ENCODE measurements at regions not wholly inside any gene's neighbourhood (a gene's known extent, or its start where the extent isn't known, plus 50 kb on each side); places are given as distances from the start of the nearest gene placed in this dataset.

GRCh38 chr12:87930033-87930432 lies 99.2 kb downstream of the C12orf50 start:
- DNase-seq, result no peak

- no peak for DNase-seq
These were observed 99.9 kb downstream of the C12orf50 start for GRCh38 chr12:87929346-87929745.

GRCh38 chr12:87928031-87928430 lies 101.2 kb downstream of the C12orf50 start:
- no peak for DNase-seq

- DNase-seq, result no peak
These were observed 104.2 kb downstream of the C12orf50 start for GRCh38 chr12:87925021-87925420.

- no peak for DNase-seq
These were observed 105.1 kb downstream of the C12orf50 start for GRCh38 chr12:87924149-87924548.

GRCh38 chr12:87923361-87923760 lies 105.8 kb downstream of the C12orf50 start:
- no peak for DNase-seq

GRCh38 chr12:87922736-87923135 lies 106.5 kb downstream of the C12orf50 start:
- no peak for DNase-seq

GRCh38 chr12:87921621-87922020 lies 107.6 kb downstream of the C12orf50 start:
- DNase-seq, result no peak

GRCh38 chr12:87920139-87920538 lies 109.1 kb downstream of the C12orf50 start:
- DNase-seq, result no peak

- no peak for DNase-seq
These were observed 127.7 kb downstream of the C12orf50 start for GRCh38 chr12:87901457-87901856.

GRCh38 chr12:87897662-87898061 lies 131.5 kb downstream of the C12orf50 start:
- no peak for DNase-seq

- DNase-seq, result peak; percentile 2
These were observed 145.4 kb downstream of the C12orf50 start for GRCh38 chr12:87883806-87884205.

- no peak for DNase-seq
These were observed 150.1 kb downstream of the C12orf50 start for GRCh38 chr12:87879141-87879540.

GRCh38 chr12:87870493-87871460 lies 158.4 kb downstream of the C12orf50 start:
- DNase-seq, result no peak

GRCh38 chr12:87870061-87870460 lies 159.1 kb downstream of the C12orf50 start:
- DNase-seq, result no peak

GRCh38 chr12:87866578-87867292 lies 162.5 kb downstream of the C12orf50 start:
- DNase-seq, result no peak

- no peak for DNase-seq
These were observed 167.4 kb downstream of the C12orf50 start for GRCh38 chr12:87861791-87862190.

GRCh38 chr12:87853448-87854003 lies 175.7 kb downstream of the C12orf50 start:
- no peak for DNase-seq

GRCh38 chr12:87849074-87849473 lies 180.1 kb downstream of the C12orf50 start:
- DNase-seq, result no peak

GRCh38 chr12:87848248-87848868 lies 180.8 kb downstream of the C12orf50 start:
- DNase-seq, result peak; percentile 44

GRCh38 chr12:87847147-87847546 lies 182.1 kb downstream of the C12orf50 start:
- no peak for DNase-seq

- no peak for DNase-seq
These were observed 183.2 kb downstream of the C12orf50 start for GRCh38 chr12:87846045-87846444.

GRCh38 chr12:87841935-87842334 lies 187.3 kb downstream of the C12orf50 start:
- no peak for DNase-seq

Data from NCI-H774 (cell line).